ENCODE measurements at regions not wholly inside any gene's neighbourhood (a gene's known extent, or its start where the extent isn't known, plus 50 kb on each side); places are given as distances from the start of the nearest gene placed in this dataset.

DNA sequence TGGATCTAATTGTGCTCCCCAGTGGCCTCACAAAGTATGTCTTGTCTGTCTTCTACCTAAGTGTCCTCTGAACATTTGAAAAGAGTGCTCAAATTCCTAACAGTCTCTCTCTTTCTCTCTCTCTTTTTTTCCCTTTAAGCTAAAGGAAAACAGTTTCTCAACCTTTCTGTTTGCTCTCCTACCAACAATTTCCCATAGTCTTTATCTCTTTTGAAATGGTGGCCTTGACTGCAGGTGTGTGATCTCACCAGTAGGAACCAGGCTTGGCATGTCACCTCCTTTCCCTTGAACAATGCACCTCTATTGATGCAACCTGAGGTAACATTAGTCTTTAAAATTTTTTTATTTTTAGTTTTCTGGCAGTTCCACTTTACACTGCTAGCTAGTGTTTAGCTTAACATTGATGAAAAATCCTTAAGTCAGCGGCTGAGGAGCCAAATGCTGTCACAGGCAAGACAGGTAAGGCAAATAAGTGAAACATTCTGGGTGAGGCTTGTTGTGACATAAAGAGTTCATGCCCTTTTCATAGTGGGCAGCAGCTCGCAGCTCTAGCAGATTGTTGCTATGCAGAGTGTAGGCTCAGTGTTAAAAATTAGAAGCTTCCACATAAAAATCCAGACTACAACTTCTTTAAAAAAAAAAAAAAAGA is 273.4 kb downstream of the HAPSTR1 start:
- no peak overlapping the region for H3K4me3 ChIP-seq (ENCODE audit: low read depth, low read length)
- no peak for DNase-seq (ENCODE audit: low read depth)
- TF ChIP-seq CTCF (IDR thresholded peaks at IDR 0.05; ENCODE audit: control insufficient read depth, extremely low read depth, insufficient read depth), result no peak

DNA sequence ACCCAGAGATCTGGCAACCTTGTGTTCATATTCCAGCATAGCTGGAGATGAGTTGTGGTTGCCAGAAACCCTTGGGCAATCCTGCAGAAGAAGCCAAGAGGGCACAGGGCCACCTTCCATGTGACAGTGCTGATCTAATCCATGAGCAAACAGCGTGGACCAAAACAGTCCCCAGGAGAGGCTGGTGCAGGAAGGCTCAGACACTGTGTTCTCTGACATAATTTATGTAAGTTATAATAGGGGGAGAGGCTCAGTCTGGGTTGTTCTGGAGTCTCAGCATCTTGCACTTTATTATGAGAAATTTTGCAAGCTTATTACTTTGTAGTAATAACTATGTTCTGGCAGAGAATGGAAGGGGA is 273.9 kb downstream of the HAPSTR1 start:
- DNase-seq (ENCODE audit: low read depth), result peak; percentile 99
- no peak overlapping the region for H3K4me3 ChIP-seq (ENCODE audit: low read depth, low read length)
- TF ChIP-seq CTCF (IDR thresholded peaks at IDR 0.05; ENCODE audit: control insufficient read depth, extremely low read depth, insufficient read depth), result no peak

- no peak overlapping the region for H3K4me3 ChIP-seq (ENCODE audit: low read depth, low read length)
- no peak for TF ChIP-seq CTCF (IDR thresholded peaks at IDR 0.05; ENCODE audit: control insufficient read depth, extremely low read depth, insufficient read depth)
- DNase-seq (ENCODE audit: low read depth), result no peak
These were observed 274.9 kb downstream of the HAPSTR1 start for GRCh38 chr16:9366048-9366969.

DNA sequence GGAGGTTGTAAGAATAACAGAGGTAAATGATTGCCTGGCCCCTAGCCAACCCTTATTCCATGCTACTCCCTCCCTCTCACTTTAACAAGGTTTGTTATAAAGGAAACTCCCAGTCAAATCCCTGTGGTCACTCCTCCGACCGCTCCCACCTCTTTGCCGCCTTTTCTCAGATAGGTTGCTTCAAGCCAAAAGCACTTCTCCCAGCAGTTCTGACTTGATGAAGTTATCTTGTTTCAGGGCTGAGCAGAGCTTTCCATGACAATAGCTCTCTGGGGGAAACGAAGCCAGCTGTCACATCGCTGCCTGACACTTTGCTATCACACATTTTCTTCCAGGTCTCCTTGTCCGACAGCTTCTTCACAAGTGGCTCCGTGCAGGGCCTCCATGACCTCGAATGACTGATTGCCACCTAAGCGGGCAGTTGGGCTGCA is 278.6 kb downstream of the HAPSTR1 start:
- no peak for TF ChIP-seq CTCF (IDR thresholded peaks at IDR 0.05; ENCODE audit: control insufficient read depth, extremely low read depth, insufficient read depth)
- DNase-seq (ENCODE audit: low read depth), result no peak
- no peak overlapping the region for H3K4me3 ChIP-seq (ENCODE audit: low read depth, low read length)

DNA sequence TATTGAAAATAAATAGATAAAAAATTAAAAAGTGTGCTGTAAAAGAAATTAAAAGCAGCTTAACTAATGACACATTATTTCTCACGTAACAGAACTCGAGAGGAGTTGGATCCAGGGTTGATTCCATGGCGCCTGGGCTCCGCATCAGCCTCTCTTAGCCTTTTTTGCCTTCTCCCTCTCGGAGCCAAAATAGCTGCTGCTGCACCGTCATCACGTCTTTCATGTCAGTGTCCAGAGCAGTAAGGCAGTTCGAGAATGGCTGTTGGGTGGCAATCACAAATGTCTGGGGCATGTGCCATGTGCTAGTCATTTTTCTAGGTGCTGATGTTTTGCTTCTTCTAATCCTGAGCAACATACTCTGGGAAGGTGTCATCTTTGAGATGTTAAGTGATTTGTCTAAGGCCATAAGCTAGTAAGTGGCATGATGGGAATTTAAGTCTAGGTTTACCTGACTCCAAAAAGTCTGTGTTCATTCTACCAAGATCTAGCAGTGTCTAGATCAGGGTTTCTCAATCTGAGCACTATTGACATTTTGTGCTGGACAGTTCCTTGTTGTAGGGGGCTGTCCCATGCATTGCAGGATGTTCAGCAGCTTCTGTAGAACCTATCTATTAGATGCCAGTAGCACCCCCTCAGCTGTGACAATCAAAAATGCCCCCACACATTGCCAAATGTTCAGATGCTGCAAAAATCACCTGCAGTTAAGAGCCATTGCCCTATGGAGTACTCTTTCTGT is 280.4 kb downstream of the HAPSTR1 start:
- H3K4me3 ChIP-seq (ENCODE audit: low read depth, low read length), result no peak overlapping the region
- no peak for TF ChIP-seq CTCF (IDR thresholded peaks at IDR 0.05; ENCODE audit: control insufficient read depth, extremely low read depth, insufficient read depth)
- no peak for DNase-seq (ENCODE audit: low read depth)

GRCh38 chr16:9372934-9373890 is 281.8 kb downstream of the HAPSTR1 start:
- DNase-seq (ENCODE audit: low read depth), result no peak
- H3K4me3 ChIP-seq (ENCODE audit: low read depth, low read length), result no peak overlapping the region
- TF ChIP-seq CTCF (IDR thresholded peaks at IDR 0.05; ENCODE audit: control insufficient read depth, extremely low read depth, insufficient read depth), result no peak

Measured in LNCaP clone FGC (cell line).